ENCODE measurements at regions not wholly inside any gene's neighbourhood (a gene's known extent, or its start where the extent isn't known, plus 50 kb on each side); places are given as distances from the start of the nearest gene placed in this dataset.
A peak's percentile ranks its signal among the peaks of the same experiment; 100 is the strongest.

DNA sequence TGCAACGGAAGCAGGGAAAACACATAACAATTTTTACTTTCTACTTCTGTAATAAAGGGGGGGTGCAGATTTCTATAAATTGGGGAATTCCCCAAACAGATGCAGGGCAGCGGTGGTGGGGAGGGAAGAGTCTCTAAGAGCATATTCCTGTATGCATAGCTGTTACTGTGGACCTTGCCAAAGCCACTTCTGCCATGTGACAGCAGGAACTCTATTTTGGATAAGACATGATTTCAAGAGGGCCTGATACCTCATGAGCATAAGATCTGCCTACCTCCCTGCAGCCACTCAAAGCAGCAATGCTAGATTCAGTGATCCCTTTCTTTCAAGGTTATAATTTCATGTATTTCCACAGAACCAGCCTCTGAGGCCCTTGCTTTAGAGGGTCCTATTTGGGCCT, 86.2 kb upstream of the CNKSR3 start:
- H3K27ac ChIP-seq, result no peak overlapping the region
- WGBS, 5 donors, result 66 to 91% (median 75%) methylated on average over 2 of the region's 2 CpGs
- intact Hi-C loops (cut with DNase I; ENCODE audit: low total_unique reads), result no loop called here

DNA sequence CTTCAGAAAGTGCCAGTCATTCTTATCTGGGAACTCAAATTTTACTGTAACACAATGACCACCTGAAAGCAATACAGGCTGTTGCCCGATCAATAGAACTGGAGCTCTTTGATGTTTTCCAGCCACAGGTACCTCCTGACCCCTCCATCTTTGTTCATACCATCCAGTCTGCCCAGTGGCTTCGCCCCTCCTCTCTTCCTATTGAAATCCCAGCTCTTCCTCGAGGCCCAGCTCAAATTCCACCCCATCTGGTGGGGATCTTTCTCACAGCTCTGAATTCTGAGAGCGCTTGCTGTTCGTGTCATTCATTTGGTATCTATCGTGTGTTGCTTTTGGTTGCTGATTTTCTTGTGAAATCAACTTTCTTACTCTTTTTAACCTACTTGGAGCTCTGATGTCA, 87.9 kb upstream of the CNKSR3 start:
- no peak for DNase-seq
- Histone ChIP-seq H3K4me1 (no peaks in the 10 kb centered on the region), H3K27ac (no peak overlapping the region), H3K36me3 (no peaks in the 10 kb centered on the region), H3K9me3 (no peaks in the 10 kb centered on the region), H3K27me3 (replicated peaks in 1 of 7) (no peaks in the 10 kb centered on the region), H3K4me3 (no peak overlapping the region)
- TF ChIP-seq, protein P1, sequence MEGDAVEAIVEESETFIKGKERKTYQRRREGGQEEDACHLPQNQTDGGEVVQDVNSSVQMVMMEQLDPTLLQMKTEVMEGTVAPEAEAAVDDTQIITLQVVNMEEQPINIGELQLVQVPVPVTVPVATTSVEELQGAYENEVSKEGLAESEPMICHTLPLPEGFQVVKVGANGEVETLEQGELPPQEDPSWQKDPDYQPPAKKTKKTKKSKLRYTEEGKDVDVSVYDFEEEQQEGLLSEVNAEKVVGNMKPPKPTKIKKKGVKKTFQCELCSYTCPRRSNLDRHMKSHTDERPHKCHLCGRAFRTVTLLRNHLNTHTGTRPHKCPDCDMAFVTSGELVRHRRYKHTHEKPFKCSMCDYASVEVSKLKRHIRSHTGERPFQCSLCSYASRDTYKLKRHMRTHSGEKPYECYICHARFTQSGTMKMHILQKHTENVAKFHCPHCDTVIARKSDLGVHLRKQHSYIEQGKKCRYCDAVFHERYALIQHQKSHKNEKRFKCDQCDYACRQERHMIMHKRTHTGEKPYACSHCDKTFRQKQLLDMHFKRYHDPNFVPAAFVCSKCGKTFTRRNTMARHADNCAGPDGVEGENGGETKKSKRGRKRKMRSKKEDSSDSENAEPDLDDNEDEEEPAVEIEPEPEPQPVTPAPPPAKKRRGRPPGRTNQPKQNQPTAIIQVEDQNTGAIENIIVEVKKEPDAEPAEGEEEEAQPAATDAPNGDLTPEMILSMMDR (IDR thresholded peaks at IDR 0.05 in 8 of 11, conservative IDR thresholded peaks at IDR 0.05 in 3 of 11), result no peak
- TF ChIP-seq POLR2A (IDR thresholded peaks at IDR 0.05), result no peak
- 86 to 94% (median 91%) methylated on average over 6 of the region's 6 CpGs for WGBS, 5 donors
- intact Hi-C loops (cut with DNase I; ENCODE audit: low total_unique reads), result no loop called here

More for the DNA sequence above, 86.2 kb upstream of the CNKSR3 start:
- no peak for DNase-seq
- Histone ChIP-seq H3K27me3 (replicated peaks in 1 of 7) (no peaks in the 10 kb centered on the region), H3K36me3 (no peaks in the 10 kb centered on the region), H3K4me3 (no peak overlapping the region), H3K9me3 (no peaks in the 10 kb centered on the region), H3K4me1 (no peaks in the 10 kb centered on the region)
- TF ChIP-seq POLR2AphosphoS5 (IDR thresholded peaks at IDR 0.05), result no peak
- TF ChIP-seq, protein P1 (IDR thresholded peaks at IDR 0.05 in 8 of 11, conservative IDR thresholded peaks at IDR 0.05 in 3 of 11), result no peak
- TF ChIP-seq POLR2A (IDR thresholded peaks at IDR 0.05), result no peak

DNA sequence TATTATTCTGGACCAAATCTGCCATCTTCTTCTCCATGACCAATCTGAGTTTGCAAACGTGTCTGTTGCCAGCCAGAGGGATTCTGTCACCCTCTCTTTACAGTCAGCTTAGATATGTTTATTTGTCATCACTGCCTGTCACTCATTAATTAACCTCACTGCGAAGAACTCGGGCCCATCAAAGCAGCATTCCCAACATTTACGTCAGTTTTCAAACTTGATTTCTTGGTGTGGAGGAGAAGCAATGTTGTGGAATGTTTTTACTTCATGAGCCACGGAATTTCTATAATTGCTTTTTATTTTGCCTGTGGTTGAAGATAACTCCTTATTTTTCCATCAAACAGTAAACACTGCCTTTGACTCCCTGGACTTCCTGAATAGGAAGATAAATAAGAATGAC, 91.8 kb upstream of the CNKSR3 start:
- TF ChIP-seq, protein P1 (IDR thresholded peaks at IDR 0.05 in 8 of 11, conservative IDR thresholded peaks at IDR 0.05 in 3 of 11), result no peak
- TF ChIP-seq POLR2A (IDR thresholded peaks at IDR 0.05) (no peak), POLR2AphosphoS5 (IDR thresholded peaks at IDR 0.05) (peak in 1 of 3 donors; percentile 39)
- H3K27ac ChIP-seq, result peak overlapping the region in 4 of 8 donors; percentile 31 to 61 (median 38)
- H3K36me3 ChIP-seq, result no peaks in the 10 kb centered on the region
- no peak overlapping the region for H3K4me3 ChIP-seq
- no peaks in the 10 kb centered on the region for H3K9me3 ChIP-seq
- intact Hi-C loops (cut with DNase I; ENCODE audit: low total_unique reads), result no loop called here
- 75 to 90% (median 78%) methylated on average over 5 of the region's 5 CpGs for WGBS, 5 donors
- H3K27me3 ChIP-seq (replicated peaks in 1 of 7), result no peaks in the 10 kb centered on the region
- peaks cover 0 to 33% (median 2%) of the 10 kb centered on the region in 6 donors for H3K4me1 ChIP-seq
- no peak for DNase-seq

DNA sequence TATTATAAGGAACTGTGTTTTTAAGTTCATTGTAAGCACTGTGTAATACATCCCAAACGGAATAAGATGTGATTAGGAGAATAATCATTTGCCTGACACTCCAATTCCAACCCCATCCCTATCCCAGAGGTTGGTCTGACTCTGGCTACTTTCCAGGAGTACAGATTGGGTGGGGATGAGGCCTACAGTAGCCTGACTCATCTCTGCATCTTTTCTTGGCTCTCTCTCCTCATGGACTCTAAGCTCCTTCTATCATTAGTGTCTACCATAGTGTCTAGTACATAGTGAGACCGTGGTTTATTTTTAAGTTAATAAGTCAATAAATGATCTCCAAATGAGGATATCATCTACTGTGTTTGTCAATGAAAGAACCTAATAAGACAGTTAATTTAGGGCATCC, 92.2 kb upstream of the CNKSR3 start:
- no peaks in the 10 kb centered on the region for H3K9me3 ChIP-seq
- H3K27ac ChIP-seq, result peak overlapping the region in 6 of 8 donors; percentile 31 to 61 (median 46)
- no peaks in the 10 kb centered on the region for H3K27me3 ChIP-seq (replicated peaks in 1 of 7)
- H3K4me1 ChIP-seq, result peaks cover 0 to 33% (median 2%) of the 10 kb centered on the region in 6 donors
- no peaks in the 10 kb centered on the region for H3K36me3 ChIP-seq
- DNase-seq, result no peak
- TF ChIP-seq POLR2A (IDR thresholded peaks at IDR 0.05) (no peak), POLR2AphosphoS5 (IDR thresholded peaks at IDR 0.05) (no peak)
- TF ChIP-seq, protein P1 (IDR thresholded peaks at IDR 0.05 in 8 of 11, conservative IDR thresholded peaks at IDR 0.05 in 3 of 11), result no peak
- no peak overlapping the region for H3K4me3 ChIP-seq
- intact Hi-C loops (cut with DNase I; ENCODE audit: low total_unique reads), result no loop called here
- WGBS, 5 donors, result 75 to 85% (median 83%) methylated on average over 2 of the region's 2 CpGs
